HCT116 (cell line): ENCODE measurements at regions not wholly inside any gene's neighbourhood (a gene's known extent, or its start where the extent isn't known, plus 50 kb on each side); places are given as distances from the start of the nearest gene placed in this dataset.

Source experiments
- ATAC-seq: fragments of 200-7000 bp; cut with Tn5 transposase; 2 replicates; pipeline ENCODE4 v1.9.1; 2020; ENCODE audit warnings: mild to moderate bottlenecking, moderate library complexity
- BruUV-seq: library from RNA; stranded (reverse); fragments of 400-500 nt; replicated peaks from 2 replicates; lab custom pipeline; 2021; lab: Mats Ljungman, UMichigan
- CTCF ChIA-PET: fragments of 300-600 bp; sonication (Branson Sonifier 250); formaldehyde crosslinking; loops from one replicate; lab custom pipeline; 2021; ENCODE audit warnings: antibody characterized with exemption; lab: Charles Lee
- POLR2A ChIA-PET: fragments of 300-600, 350-600 bp; sonication (Branson Sonifier 250); formaldehyde crosslinking; loops from one replicate; lab custom pipeline; 2021; ENCODE audit warnings: antibody characterized with exemption; lab: Charles Lee
- RAD21 ChIA-PET, 2 experiments: fragments of 300-600 bp; sonication (Branson Sonifier 250); formaldehyde crosslinking; loops; one replicate each; lab custom pipeline; 2023; ENCODE audit warnings: low total read pairs in 2 of 2; ENCODE audit not compliant: uncharacterized antibody in 2 of 2, unreplicated experiment in 2 of 2, low non-redundant PET in 1 of 2; lab: Charles Lee
- DNase-seq: peaks from one replicate; pipeline ENCODE4 v3.0.0-alpha.2; 2010; ENCODE audit warnings: low read depth, low spot score
- H2AFZ ChIP-seq: fragments of 200-600 bp; shearing (Covaris generic), sonication (generic); 2 replicates; pipeline ENCODE4 v1.6.1; 2017; ENCODE audit warnings: low read depth, mixed run types, mixed read lengths, antibody characterized with exemption, low read length; ENCODE audit not compliant: poor library complexity, severe bottlenecking
- H3K27ac ChIP-seq: 2 replicates; pipeline ENCODE4 v1.5.1; 2012; ENCODE audit warnings: low read depth, low read length
- H3K27me3 ChIP-seq: fragments of 200-600 bp; sonication (generic); 2 replicates; pipeline ENCODE4 v1.6.1; 2016; ENCODE audit warnings: mixed run types, low read length, mixed read lengths; ENCODE audit not compliant: insufficient read depth
- H3K36me3 ChIP-seq, 2 experiments: fragments of 200-500 bp in 1 of 2; fragments of 200-600 bp in 1 of 2; sonication (Bioruptor generic) in 1 of 2; sonication (generic) in 1 of 2; 2 replicates each; pipeline versions ENCODE4 v1.5.1 to v1.6.1; 2014 to 2016; ENCODE audit warnings: low read length in 2 of 2, inconsistent platforms in 1 of 2, mixed read lengths in 1 of 2, mixed run types in 1 of 2; ENCODE audit not compliant: insufficient read depth in 2 of 2, control insufficient read depth in 1 of 2
- H3K4me1 ChIP-seq, 2 experiments: fragments of 200-600 bp in 1 of 2; sonication (generic) in 1 of 2; 2 replicates each; pipeline versions ENCODE4 v1.5.1 to v1.6.1; 2012 to 2017; ENCODE audit warnings: low read length in 2 of 2, inconsistent platforms in 1 of 2, mild to moderate bottlenecking in 1 of 2, mixed read lengths in 1 of 2, mixed run types in 1 of 2, moderate library complexity in 1 of 2; ENCODE audit not compliant: insufficient read depth in 2 of 2, control insufficient read depth in 1 of 2
- H3K4me2 ChIP-seq: fragments of 200-600 bp; sonication (generic); 2 replicates; pipeline ENCODE4 v1.6.1; 2017; ENCODE audit warnings: mixed run types, low read length, mixed read lengths
- H3K4me3 ChIP-seq, 2 experiments: fragments of 200-600 bp in 1 of 2; sonication (generic) in 1 of 2; replicated peaks in 1 of 2; 2 replicates each; pipeline ENCODE4 v1.5.1; 2011 to 2016; ENCODE audit warnings: low read length in 2 of 2, control low read depth in 1 of 2, low read depth in 1 of 2, mild to moderate bottlenecking in 1 of 2, mixed read lengths in 1 of 2, mixed run types in 1 of 2
- H3K79me2 ChIP-seq: fragments of 200-600 bp; sonication (generic); 2 replicates; pipeline ENCODE4 v1.6.1; 2017; ENCODE audit warnings: mild to moderate bottlenecking, mixed run types, low read length, moderate library complexity, mixed read lengths; ENCODE audit not compliant: insufficient read depth
- H3K9ac ChIP-seq: fragments of 200-600 bp; sonication (generic); 2 replicates; pipeline ENCODE4 v1.6.1; 2016; ENCODE audit warnings: low read length, mixed read lengths
- H3K9me2 ChIP-seq: fragments of 200-600 bp; sonication (generic), shearing (Covaris generic); 2 replicates; pipeline ENCODE4 v1.6.1; 2017; ENCODE audit warnings: mixed run types, mild to moderate bottlenecking, moderate library complexity; ENCODE audit not compliant: insufficient read depth
- H3K9me3 ChIP-seq, 2 experiments: fragments of 200-500 bp in 1 of 2; fragments of 200-600 bp in 1 of 2; sonication (Bioruptor generic) in 1 of 2; sonication (generic) in 1 of 2; 2 replicates each; pipeline ENCODE4 v1.6.1; 2014 to 2017; ENCODE audit warnings: low read length in 2 of 2, mixed read lengths in 2 of 2, inconsistent platforms in 1 of 2, low read depth in 1 of 2, mild to moderate bottlenecking in 1 of 2, mixed run types in 1 of 2, moderate library complexity in 1 of 2; ENCODE audit not compliant: control insufficient read depth in 1 of 2, insufficient read depth in 1 of 2
- H4K20me1 ChIP-seq: fragments of 200-600 bp; sonication (generic), shearing (Covaris generic); 2 replicates; pipeline ENCODE4 v1.6.1; 2017; ENCODE audit warnings: mixed run types, mild to moderate bottlenecking, moderate library complexity; ENCODE audit not compliant: insufficient read depth
- ATF3 ChIP-seq: IDR thresholded peaks from 2 replicates; pipeline ENCODE4 v1.6.1; 2012
- CBX3 ChIP-seq: IDR thresholded peaks from 2 replicates; pipeline ENCODE4 v1.6.1; 2012; ENCODE audit warnings: low read depth
- CEBPB ChIP-seq: IDR thresholded peaks from 2 replicates; pipeline ENCODE4 v1.6.1; 2012; ENCODE audit warnings: low read depth
- CTCF ChIP-seq, 3 experiments: fragments of 200-600 bp in 1 of 3; sonication (generic) in 1 of 3; IDR thresholded peaks in 2 of 3; conservative IDR thresholded peaks in 1 of 3; 2 replicates each; pipeline ENCODE4 v1.5.1; 2012 to 2017; ENCODE audit warnings: low read depth in 2 of 3, low read length in 2 of 3, antibody characterized with exemption in 1 of 3, borderline replicate concordance in 1 of 3, control low read depth in 1 of 3, mild to moderate bottlenecking in 1 of 3, mixed read lengths in 1 of 3, mixed run types in 1 of 3, moderate library complexity in 1 of 3; ENCODE audit not compliant: insufficient read depth in 1 of 3
- EGR1 ChIP-seq: IDR thresholded peaks from 2 replicates; pipeline ENCODE4 v1.6.1; 2012; ENCODE audit warnings: low read depth
- EZH2 ChIP-seq: fragments of 200-600 bp; sonication (generic); IDR thresholded peaks from 2 replicates; pipeline ENCODE4 v1.6.1; 2017; ENCODE audit warnings: antibody characterized with exemption, mixed run types
- FOSL1 ChIP-seq: IDR thresholded peaks from 2 replicates; pipeline ENCODE4 v1.6.1; 2012; ENCODE audit warnings: low read depth
- JUND ChIP-seq: IDR thresholded peaks from 2 replicates; pipeline ENCODE4 v1.6.1; 2012
- MAX ChIP-seq: IDR thresholded peaks from 2 replicates; pipeline ENCODE4 v1.6.1; 2012
- YY1 ChIP-seq: IDR thresholded peaks from 2 replicates; pipeline ENCODE4 v1.6.1; 2011; ENCODE audit warnings: low read length, low read depth, moderate library complexity, mild to moderate bottlenecking; ENCODE audit not compliant: insufficient replicate concordance; ENCODE audit errors: extremely low read depth
- intact Hi-C: fragments of 100-400 bp; cut with micrococcal nuclease; formaldehyde crosslinking; loops from 2 replicates; pipeline ENCODE4 v1.10.0; 2022
- TF ChIP-seq, protein P1 (sequence below): IDR thresholded peaks from 2 replicates; pipeline ENCODE4 v1.6.1; 2011; ENCODE audit warnings: mild to moderate bottlenecking, low read length, moderate library complexity; ENCODE audit not compliant: insufficient replicate concordance; ENCODE audit errors: extremely low read depth

- H4K20me1 ChIP-seq: no peaks in the 10 kb centered on the region
- H3K27me3 ChIP-seq: no peaks in the 10 kb centered on the region
- no peak overlapping the region for H3K27ac ChIP-seq
- POLR2A ChIA-PET: no interaction called here
- H3K4me2 ChIP-seq: no peak overlapping the region
- RAD21 ChIA-PET: no interaction called here
- TF ChIP-seq JUND (no peak), YY1 (no peak), CTCF (IDR thresholded peaks at IDR 0.05 in 2 of 3, conservative IDR thresholded peaks at IDR 0.05 in 1 of 3; ENCODE audit: borderline replicate concordance in 1 of 3, insufficient read depth in 1 of 3, low read depth in 2 of 3, low read length in 2 of 3) (no peak), EGR1 (no peak), CEBPB (no peak), EZH2 (no peak), CBX3 (no peak), ATF3 (no peak), MAX (no peak), FOSL1 (no peak)
- TF ChIP-seq, protein P1, sequence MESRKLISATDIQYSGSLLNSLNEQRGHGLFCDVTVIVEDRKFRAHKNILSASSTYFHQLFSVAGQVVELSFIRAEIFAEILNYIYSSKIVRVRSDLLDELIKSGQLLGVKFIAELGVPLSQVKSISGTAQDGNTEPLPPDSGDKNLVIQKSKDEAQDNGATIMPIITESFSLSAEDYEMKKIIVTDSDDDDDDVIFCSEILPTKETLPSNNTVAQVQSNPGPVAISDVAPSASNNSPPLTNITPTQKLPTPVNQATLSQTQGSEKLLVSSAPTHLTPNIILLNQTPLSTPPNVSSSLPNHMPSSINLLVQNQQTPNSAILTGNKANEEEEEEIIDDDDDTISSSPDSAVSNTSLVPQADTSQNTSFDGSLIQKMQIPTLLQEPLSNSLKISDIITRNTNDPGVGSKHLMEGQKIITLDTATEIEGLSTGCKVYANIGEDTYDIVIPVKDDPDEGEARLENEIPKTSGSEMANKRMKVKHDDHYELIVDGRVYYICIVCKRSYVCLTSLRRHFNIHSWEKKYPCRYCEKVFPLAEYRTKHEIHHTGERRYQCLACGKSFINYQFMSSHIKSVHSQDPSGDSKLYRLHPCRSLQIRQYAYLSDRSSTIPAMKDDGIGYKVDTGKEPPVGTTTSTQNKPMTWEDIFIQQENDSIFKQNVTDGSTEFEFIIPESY: no peak
- CTCF ChIA-PET: no interaction called here
- BruUV-seq: no TSS peak
- no peaks in the 10 kb centered on the region for H3K36me3 ChIP-seq
- intact Hi-C loops: no loop called here
- H3K4me1 ChIP-seq: no peaks in the 10 kb centered on the region
- no peak overlapping the region for H3K4me3 ChIP-seq
- H3K79me2 ChIP-seq: no peaks in the 10 kb centered on the region
- ATAC-seq (no peak), DNase-seq (no peak)
- H3K9me3 ChIP-seq: no peaks in the 10 kb centered on the region
- H2AFZ ChIP-seq: no peak overlapping the region
- H3K9me2 ChIP-seq: no peaks in the 10 kb centered on the region
- H3K9ac ChIP-seq: no peak overlapping the region
Measured at GRCh38 chr16:85261657-85262557, 149.6 kb upstream of the CIBAR2 start.
